Colonic mucosa (tissue), 4 donors: ENCODE measurements at regions not wholly inside any gene's neighbourhood (a gene's known extent, or its start where the extent isn't known, plus 50 kb on each side); places are given as distances from the start of the nearest gene placed in this dataset.

Experiments
- DNase-seq: peaks from one replicate; pipeline ENCODE4 v3.0.0-alpha.2; 2020
- H3K27ac ChIP-seq: fragments of 200-600 bp; one replicate; pipeline ENCODE4 v1.8.0; 2021
- H3K27me3 ChIP-seq: fragments of 200-600 bp; one replicate; pipeline ENCODE4 v1.8.0; 2021
- H3K36me3 ChIP-seq: fragments of 200-600 bp; one replicate; pipeline ENCODE4 v1.8.0; 2021
- H3K4me1 ChIP-seq: fragments of 200-600 bp; one replicate; pipeline ENCODE4 v1.8.0; 2021; ENCODE audit warnings: mild to moderate bottlenecking
- H3K4me3 ChIP-seq: fragments of 200-600 bp; one replicate; pipeline ENCODE4 v1.8.0; 2021
- H3K9ac ChIP-seq, 2 donors: one replicate each; pipeline ENCODE4 v1.7.0; 2013; ENCODE audit warnings: control low read depth in 2 of 2, low read depth in 2 of 2, low read length in 2 of 2
- H3K9me3 ChIP-seq: fragments of 200-600 bp; one replicate; pipeline ENCODE4 v1.8.0; 2021
- CTCF ChIP-seq: fragments of 200-600 bp; IDR thresholded peaks from one replicate; pipeline ENCODE4 v1.8.0; 2022; ENCODE audit warnings: antibody characterized with exemption, mild to moderate bottlenecking
- intact Hi-C: fragments of 100-400 bp; cut with DNase I; formaldehyde crosslinking; loops from one replicate; pipeline ENCODE4 v1.14.1; 2022
- donor health status: healthy.
- donor health status: DM: no; HTN: no; CAD: no.
- donor health status: DM: no; HTN: no; CAD: no.

GRCh38 chr10:61836888-61837754 lies 64.4 kb upstream of the ARID5B start:
- Histone ChIP-seq H3K27ac (peak overlapping the region; percentile 50), H3K27me3 (no peaks in the 10 kb centered on the region), H3K36me3 (no peaks in the 10 kb centered on the region), H3K9me3 (no peaks in the 10 kb centered on the region), H3K4me1 (no peaks in the 10 kb centered on the region), H3K9ac (no peak overlapping the region), H3K4me3 (no peak overlapping the region)
- no peak for TF ChIP-seq CTCF
- no peak for DNase-seq
- intact Hi-C loops: loop anchor here (5.0 kb wide), 1 partner anchor 85 kb away; no protein-coding TSS in a partner anchor

- H3K9ac ChIP-seq: no peak overlapping the region
- no peaks in the 10 kb centered on the region for H3K27me3 ChIP-seq
- TF ChIP-seq CTCF: no peak
- no peak for DNase-seq
- H3K4me1 ChIP-seq: no peaks in the 10 kb centered on the region
- intact Hi-C loops: loop anchor here (5.0 kb wide), 1 partner anchor 85 kb away; no protein-coding TSS in a partner anchor
- no peaks in the 10 kb centered on the region for H3K36me3 ChIP-seq
- H3K27ac ChIP-seq: peak overlapping the region; percentile 50
- no peaks in the 10 kb centered on the region for H3K9me3 ChIP-seq
- no peak overlapping the region for H3K4me3 ChIP-seq
Measured at GRCh38 chr10:61837755-61838171, 63.7 kb upstream of the ARID5B start.

- H3K4me1 ChIP-seq: no peaks in the 10 kb centered on the region
- H3K27ac ChIP-seq: peak overlapping the region; percentile 23
Measured at GRCh38 chr10:61839916-61840315, 61.6 kb upstream of the ARID5B start.

GRCh38 chr10:61840403-61840802 lies 61.1 kb upstream of the ARID5B start:
- no peak for TF ChIP-seq CTCF
- Histone ChIP-seq H3K36me3 (no peaks in the 10 kb centered on the region), H3K9ac (no peak overlapping the region), H3K4me1 (no peaks in the 10 kb centered on the region), H3K27ac (peak overlapping the region; percentile 23), H3K9me3 (no peaks in the 10 kb centered on the region), H3K27me3 (no peaks in the 10 kb centered on the region), H3K4me3 (no peak overlapping the region)
- no peak for DNase-seq
- intact Hi-C loops: loop anchor here (5.0 kb wide), 1 partner anchor 57 kb away; no protein-coding TSS in a partner anchor

More at GRCh38 chr10:61839916-61840315, 61.6 kb upstream of the ARID5B start:
- intact Hi-C loops: loop anchor here (5.0 kb wide), 2 partner anchors 57 to 88 kb away; no protein-coding TSS in a partner anchor
- TF ChIP-seq CTCF: no peak
- Histone ChIP-seq H3K9ac (no peak overlapping the region), H3K9me3 (no peaks in the 10 kb centered on the region), H3K4me3 (no peak overlapping the region), H3K27me3 (no peaks in the 10 kb centered on the region), H3K36me3 (no peaks in the 10 kb centered on the region)
- DNase-seq: no peak

- Histone ChIP-seq H3K27ac (no peak overlapping the region), H3K4me1 (no peaks in the 10 kb centered on the region), H3K9me3 (no peaks in the 10 kb centered on the region), H3K36me3 (no peaks in the 10 kb centered on the region), H3K9ac (no peak overlapping the region), H3K4me3 (no peak overlapping the region), H3K27me3 (no peaks in the 10 kb centered on the region)
- DNase-seq: no peak
- intact Hi-C loops: loop anchor here (5.0 kb wide), 1 partner anchor 56 kb away; no protein-coding TSS in a partner anchor
- TF ChIP-seq CTCF: no peak
Measured at GRCh38 chr10:61841338-61841875, 60.1 kb upstream of the ARID5B start.
